GM19395 (cell line): ENCODE measurements at regions not wholly inside any gene's neighbourhood (a gene's known extent, or its start where the extent isn't known, plus 50 kb on each side); places are given as distances from the start of the nearest gene placed in this dataset.

Experiments used
- ATAC-seq: cut with Tn5 transposase; IDR thresholded peaks from one replicate; pipeline ENCODE4 v1.9.1; 2021; ENCODE audit warnings: mild to moderate bottlenecking, moderate library complexity; ENCODE audit not compliant: unreplicated experiment

DNA sequence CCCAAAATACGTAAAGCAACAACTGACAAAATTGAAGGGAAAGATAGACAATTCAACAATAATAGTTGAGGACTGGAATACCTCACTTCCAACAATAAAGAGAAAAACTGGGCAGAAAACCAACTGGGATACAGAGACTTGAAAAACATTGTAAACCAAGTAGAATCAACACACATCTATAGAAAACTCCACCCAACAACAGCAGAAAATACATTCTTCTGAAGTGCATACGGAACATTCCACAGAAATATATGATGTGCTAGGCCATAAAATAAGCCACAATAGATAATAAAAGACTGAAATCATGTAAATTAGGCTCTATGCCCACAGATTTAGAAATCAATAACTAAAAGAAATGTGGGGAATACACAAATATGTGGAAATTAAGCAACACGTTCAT lies 98.4 kb upstream of the THBS1 start:
- no peak for ATAC-seq

DNA sequence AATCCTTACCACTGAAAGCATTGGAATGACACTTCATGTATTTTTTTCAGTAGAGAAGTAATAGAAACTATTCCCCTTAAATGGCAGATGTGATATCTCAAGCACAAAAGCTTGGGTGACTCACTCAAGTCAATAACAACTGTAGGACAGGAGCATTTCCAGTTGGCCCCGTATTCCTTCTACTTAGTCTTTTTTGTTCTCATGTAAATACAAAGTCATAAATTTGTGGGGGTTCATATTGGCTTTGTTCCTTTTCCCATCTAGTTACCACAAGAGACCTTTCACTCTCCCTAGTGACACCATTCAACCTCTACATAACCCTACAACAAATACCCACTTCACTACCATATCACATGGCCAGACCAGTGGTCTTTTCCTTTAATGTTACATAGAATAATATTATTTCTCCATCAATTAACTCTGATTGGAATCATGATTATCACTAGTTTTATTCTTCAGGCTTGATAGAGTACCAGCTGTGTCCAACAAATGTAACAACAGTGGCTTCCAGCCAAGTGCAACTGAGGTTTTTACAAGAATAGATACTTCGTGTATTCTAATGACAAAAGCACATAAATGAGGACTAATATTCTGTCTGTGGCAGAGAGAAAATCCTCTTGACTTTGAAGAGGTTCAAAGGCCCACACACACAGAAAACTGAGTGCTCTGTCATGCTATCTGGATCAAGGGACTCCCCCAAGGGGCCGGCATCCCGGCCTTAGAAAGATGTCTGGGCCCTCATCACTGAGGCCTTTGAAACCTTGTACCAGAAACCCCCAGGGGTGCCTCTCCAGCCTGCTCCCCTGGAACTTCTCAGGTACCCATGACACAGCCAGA lies 94.0 kb upstream of the THBS1 start:
- ATAC-seq = no peak

DNA sequence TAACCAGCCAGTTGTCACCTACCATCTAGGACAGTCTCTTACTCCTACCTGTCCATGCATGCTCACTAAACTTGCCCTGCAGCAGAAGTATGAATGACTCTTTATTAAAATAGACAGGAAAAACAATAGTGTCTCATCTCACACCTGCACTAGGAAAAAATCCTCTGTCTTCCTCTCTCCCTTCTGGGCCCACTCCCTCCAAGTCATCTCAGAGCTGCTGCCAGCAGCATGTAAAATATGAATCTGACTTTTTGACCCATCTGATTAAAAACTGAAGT lies 93.5 kb upstream of the THBS1 start:
- no peak for ATAC-seq

DNA sequence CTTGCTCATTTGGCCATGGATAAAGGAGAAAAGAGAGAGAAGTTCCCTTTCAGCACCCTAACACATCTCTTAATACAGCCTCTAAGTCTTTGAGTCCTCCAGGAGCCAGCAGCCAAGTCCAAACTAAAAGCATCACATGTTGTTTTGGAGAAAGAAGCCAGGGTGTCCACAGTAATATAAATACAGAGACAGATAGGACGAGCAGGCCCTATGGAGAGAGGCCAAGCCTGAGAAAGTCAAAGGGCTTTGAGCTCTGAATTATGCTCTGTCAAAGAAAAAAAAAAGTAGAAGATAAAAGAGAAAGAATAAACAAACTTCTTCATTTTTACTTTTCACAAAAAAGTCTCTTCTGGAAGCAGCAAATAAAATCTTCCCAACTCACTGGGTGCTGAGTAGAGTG lies 92.4 kb upstream of the THBS1 start:
- ATAC-seq = no peak

DNA sequence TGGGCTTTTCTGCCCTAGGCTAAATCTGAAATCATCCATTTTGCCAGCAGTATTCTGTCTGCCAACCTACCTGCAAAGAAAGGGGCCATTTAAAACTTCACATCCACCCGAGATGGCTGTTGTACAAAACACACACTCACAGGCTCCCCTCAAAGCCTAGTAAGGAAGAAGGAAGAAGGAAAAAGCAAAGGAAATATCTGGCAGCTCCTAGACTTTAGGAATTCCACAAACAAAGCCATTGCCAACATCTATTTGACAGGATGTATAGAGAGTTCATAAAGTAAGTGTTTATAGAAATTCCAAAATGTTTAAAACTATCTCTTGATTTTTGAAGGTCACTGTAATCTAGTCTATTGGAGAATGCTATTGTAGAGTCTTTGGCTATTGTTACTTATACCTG lies 91.9 kb upstream of the THBS1 start:
- ATAC-seq = no peak

DNA sequence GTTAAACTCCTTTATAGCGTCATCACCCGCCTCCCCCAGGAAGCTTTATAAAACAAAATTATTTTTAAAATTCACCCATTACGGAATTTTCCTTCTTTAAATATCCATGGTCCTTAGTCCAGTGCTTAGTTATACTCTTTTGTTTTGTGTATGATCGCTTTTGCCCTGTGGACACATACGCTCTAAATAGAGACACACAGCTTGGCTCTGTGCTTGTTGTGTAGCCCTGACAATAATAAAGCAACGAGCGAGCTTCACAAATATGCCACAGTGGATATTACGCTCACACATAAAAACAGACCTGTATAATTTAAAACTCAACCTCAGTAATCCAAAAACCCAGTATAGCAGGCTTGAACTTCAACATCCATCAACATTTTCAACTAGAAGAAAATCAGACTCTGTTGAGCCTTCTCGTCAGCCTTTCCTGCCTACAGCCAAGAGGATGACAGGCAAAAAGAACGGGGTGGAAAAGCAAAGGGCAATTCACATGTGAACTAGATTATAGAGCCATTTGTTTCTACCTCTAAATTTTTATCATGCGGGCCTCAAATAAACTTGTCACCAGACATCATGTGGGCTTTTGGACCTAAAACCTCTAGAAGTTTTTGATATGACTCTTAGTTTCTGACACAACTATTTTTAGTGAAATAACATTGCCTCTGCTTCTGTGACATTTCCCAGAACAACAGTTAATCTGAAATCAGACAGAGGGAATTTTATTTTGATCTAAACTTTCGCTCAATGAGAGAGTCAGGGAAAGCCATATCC lies 89.6 kb upstream of the THBS1 start:
- ATAC-seq = no peak

DNA sequence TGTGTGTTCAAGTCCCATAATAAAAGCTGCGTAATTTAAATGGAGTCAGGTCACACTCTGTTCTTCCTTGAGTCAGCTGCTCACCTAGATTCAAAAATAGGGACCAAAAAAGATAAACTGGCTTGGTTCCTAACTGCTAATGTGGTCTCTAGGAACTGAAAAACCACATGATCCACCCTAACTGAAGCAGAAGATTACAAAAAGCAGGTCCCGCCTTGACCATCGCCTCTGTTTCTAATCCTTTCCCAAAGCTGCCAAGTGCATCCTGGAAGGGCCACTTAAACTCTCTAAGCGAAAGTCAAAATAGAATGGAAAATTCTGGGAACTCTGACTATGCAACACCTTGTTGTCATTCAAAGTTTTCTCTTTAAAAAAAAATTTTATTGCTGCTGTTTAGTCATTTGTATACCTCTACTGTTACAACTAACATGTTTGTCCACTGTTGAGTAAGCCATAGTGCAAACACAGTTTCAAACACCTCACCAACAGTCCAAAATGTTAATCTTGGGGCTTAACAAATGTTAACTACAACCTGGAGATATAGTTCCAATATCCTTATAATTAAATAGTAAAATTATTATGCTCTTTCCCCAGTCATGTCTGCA lies 88.9 kb upstream of the THBS1 start:
- no peak for ATAC-seq

DNA sequence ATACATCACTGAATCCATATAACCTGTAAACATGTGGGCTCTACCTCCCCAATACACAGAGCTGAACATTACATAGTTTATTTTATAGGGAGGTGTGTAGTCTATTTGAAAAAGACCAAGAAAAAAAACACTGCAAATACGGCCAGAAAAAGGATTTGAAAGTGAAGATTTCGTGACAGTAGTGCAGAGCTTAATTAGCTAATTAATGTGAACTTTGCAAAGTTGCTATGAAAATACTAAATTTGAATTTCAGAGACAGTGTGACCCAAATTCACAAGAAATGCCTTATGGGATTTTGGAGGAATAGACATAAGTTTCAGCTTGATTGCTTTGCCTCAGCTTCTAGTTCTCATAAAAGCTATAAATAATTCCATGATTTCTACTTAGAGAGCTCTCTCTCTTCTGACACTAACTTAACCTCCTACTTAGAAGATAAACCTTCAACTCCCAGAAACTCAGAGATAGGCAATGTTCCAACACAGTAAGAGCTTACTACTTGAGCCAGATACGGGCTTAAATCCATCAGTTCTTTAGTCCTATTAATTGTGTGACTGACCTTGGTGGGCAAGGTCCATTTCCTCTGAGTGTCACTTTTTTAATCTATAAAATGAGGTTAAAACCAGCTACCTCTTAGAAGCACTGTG lies 87.3 kb upstream of the THBS1 start:
- ATAC-seq = no peak

DNA sequence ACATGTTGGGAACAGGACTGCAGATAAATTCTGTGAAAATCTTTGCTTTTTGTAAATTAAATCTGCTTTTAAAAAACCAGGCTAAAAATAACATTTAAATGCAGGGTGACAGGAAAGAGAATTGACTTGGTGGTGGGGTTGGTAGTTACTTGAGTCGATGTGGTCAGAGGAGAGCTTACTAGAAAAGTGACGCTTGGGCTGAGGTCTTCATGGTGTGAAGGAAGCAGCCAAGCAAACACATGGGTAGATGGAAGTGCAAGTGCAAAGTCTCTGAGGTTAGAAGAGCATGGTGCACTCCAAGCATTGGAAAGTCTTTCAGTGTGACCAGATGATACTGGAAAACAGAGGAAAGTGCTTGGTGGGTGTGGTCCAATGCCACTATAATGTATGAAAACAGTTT lies 86.4 kb upstream of the THBS1 start:
- no peak for ATAC-seq

DNA sequence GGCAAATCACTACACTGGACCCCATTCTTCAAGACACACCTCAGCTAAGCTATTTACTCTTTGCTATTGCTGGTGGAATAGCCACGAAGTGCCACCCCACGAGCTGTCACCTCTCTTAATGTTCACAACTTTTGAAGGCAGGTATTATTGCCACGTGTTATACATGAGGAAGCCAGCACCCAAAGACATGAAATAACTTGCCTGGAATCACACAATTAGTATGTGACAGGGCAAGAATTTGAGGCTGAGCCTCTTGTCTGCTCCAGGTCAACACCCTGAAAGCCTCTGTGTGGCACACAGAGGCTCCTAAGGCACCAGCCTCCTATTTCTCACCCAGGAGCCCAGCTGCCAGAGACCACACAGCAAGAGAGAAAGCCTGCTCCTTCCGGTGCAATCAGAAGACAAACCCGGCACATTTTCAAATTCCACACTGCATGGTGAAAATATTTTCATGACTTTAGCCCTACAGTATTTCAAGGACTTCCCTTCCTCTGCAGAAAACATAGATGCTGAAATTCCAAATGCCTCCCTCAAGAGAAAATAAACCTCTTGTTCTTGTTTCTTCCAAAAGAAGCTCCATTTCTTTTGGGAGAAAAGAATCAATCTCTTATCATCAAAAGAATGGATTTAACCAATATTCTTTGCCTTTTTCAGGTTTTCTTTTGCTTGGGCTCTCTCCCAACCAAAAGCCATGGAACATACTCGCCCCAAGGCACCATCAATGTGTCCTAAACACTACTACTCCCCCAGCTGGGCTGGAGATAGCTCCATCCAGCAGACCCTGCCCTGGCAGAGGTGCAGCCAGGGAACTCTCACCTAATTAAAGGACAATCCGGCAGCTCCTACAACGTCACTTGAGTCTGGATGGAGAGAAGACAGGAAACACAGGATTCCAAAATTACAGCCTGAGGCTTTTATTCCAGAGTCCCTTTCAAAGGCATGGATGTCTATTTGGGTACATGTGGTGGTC lies 84.7 kb upstream of the THBS1 start:
- ATAC-seq = no peak

DNA sequence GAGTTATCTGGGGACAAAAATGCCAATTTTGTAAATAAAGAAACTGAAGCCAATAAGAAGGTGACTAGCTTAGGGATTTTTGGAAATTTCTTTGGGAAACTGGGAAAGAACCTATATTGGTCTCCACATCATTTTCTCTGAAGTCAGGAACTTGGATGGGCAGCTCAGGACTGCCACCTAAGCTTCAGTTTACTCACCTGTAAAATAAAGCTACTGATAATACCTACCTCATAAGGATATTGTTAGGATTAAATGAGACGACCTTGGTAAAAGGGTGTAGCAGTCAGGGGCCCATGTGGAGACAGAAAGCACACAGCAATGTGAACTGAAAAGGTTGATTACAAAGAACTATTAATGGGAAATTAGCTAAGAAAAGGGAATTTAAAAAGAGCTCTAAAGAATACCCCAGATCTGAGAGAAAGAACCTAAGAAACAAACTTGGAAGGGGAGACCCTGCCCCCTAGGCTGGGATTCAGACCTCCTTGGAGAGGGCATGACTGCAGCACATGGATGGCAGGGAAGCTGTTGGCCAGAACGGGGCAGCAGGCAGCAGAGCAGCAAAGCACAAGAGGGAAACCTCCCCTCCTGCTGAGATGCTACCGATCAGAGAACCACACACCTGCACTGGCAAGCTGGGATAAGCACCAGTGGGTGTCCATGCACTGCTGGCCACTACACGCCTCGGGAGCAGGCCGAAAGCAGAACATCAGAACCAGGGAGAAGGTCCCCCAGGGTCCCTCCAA lies 83.7 kb upstream of the THBS1 start:
- ATAC-seq = no peak

DNA sequence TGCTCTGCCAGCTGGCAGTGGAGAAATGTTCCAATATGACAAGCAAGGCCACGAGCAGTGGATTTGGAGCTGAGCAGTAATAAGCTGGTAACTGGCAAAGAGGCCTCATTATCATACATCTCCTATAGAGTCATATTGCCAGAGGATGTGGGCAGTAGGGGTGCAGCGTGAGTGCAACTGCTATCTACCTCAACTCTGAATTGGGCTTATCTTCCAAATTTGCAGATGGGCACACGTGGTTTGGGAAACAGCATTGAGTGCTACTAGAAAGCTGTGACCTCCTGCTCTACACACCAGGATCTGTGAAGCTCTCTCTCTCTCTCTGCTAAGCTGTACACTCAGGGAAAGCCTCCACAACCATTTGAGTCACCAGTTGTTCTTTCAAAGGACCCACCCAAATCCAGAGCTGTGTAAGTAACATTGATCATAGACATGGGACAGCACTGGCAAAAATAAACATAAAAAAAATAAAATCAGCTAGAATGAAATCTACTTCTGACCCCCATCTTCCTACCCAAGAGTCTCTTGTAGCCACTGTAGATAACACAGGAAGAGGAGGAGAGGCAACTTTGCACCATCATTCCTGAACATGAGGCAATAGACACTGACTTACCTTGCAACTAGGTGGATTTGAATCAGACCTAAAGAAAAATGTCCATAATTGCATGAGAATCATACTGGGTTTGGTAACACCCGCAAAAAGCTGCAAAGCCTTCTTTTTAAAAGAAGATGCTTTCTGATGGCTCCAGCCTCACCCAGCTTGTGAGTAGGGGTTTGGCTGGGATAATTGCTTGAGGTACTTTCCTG lies 82.9 kb upstream of the THBS1 start:
- ATAC-seq = no peak

DNA sequence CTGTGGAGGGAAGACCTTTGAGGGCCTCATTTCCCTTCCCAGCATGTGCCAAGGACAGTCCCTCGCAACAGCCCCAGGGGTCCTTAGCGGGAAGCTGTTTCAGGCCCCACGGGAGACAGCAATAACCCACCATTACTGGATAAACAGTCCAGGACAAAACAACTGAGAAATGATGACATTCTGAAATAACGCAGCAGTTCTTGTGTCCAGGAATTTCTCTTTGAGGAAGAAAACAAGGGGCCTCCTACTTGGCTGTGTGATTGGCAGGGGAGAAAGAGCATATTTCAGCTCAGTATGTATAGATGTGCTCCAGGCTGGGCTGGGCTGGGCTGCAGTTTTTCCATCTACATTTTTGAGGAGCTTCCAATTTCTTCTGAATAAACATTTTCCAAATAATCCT lies 82.2 kb upstream of the THBS1 start:
- ATAC-seq = no peak

DNA sequence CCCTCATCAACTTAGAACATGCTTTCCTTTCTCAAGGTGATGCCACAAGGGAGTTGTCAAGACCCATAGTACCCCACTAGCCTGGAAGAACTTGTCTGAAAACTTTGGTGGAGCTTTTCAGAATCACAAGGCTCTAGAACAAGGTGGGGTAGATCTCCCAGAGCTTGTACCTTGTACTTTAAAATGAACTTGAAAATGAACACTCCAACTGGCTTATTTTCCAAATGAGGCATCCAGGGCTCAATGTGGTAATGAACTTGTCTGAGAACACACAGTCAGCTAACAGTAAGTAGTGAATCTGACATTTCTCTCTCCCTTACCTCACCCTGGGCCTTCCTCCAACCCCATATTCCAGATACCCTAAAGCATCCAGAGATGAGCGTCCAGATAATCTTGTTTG lies 81.8 kb upstream of the THBS1 start:
- no peak for ATAC-seq

DNA sequence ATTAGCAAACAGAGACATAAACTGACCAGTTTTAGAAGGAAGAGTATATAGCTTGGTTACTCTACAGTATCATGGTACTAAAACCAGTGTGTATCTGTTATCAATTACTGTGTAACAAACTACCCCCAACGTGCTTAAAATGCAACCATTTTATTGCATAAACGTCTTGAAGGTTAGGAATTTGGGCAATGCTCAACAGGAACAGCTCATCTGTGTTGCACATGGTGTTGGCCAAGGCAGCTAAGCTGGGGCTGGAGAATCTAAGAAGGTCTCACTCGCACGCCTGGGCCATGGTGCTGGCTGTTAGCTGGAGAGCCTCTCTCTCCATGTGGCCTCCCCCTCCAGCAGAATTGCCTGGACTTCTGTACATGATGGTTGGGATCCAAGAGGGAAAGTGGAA lies 81.2 kb upstream of the THBS1 start:
- no peak for ATAC-seq

DNA sequence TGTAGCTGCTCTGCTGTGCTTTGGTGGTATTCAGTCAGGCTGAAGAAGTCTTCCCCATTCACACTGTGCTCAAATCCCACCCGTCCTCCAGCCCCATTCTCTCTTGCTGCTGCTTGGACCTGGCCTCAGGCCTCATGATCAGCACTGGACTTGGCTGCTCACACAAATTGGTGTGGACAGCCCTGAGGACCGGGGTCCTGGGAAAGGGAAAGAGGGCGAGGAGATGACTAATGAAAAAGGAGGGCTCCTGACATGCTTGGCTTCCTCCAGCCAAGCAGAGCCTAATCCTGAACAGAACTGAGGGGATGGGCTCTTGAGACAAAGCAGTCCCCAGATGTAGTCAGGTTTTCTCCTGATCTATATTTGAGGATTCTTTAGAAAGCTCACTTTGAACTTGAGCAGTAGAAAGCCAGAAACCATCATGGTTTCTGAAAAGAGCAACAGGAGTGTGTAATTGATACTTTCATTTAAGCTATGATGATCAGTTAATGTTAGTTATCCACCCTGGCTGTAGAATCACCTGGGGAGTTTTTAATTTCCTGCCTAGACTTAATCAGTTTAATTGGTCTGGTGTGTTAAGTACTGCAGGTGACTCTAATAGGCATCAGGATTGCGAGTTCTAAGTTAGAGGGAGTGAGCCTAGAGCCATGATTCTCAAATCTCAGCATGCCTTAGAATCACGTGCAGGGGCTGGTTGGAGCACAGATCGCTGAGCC lies 79.4 kb upstream of the THBS1 start:
- ATAC-seq = no peak

DNA sequence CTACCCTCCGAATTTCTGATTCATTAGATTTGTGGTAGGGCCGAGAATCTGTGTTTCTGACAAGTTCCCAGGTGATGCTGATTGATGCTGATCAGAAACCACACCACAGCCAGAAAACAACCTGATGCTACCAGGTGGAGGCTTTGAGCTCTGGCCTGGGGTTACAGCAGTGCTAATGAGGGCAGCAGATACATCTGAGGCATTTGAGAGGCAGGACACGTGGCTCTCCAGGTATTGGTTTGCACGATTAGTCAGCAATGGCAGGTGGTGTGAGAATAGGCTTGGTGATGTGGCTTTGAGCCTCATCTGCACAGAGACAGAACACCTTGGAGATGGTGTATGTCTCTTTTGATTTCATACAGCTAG lies 78.8 kb upstream of the THBS1 start:
- no peak for ATAC-seq

DNA sequence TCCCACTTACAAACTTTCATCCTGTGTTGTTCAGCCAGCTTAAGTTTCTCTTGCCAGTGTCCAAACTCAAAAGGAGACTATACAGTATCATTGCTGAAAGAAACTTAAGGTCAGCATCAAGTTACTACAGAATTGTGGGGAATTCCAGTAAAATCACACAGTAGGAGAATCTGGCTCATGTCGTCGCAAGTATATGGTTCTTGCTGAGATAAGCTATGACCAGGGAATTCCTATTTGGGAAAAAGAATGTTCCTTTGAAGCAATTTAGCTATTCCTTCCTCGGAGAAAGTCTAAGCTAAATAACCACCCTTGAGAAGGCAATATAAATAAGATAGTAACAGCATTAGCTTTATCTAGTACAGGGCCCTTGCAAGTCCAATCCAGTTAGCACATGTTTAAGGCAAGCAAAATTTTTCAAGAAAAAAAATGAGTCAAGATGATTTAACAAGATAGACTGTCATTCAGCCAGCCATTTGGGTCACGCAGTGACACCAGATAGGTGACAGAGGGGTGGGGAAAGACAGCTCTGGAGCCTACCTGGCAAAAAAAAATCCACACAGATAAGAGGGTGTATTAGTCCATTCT lies 78.2 kb upstream of the THBS1 start:
- ATAC-seq = no peak
